OCI-LY1 (cell line): ENCODE measurements at regions not wholly inside any gene's neighbourhood (a gene's known extent, or its start where the extent isn't known, plus 50 kb on each side); places are given as distances from the start of the nearest gene placed in this dataset.

ENCODE experiments used
- CTCF ChIP-seq: fragments of 200-600 bp; sonication (generic), shearing (Covaris generic); IDR thresholded peaks from 2 replicates; pipeline ENCODE4 v1.5.1; 2017; ENCODE audit warnings: mild to moderate bottlenecking, antibody characterized with exemption, low read length, moderate library complexity, mixed read lengths
- EZH2 ChIP-seq: fragments of 200-600 bp; sonication (generic), shearing (Covaris generic); IDR thresholded peaks from 2 replicates; pipeline ENCODE4 v1.8.0; 2017; ENCODE audit warnings: borderline replicate concordance, mixed run types, mild to moderate bottlenecking, antibody characterized with exemption, low read length, moderate library complexity, mixed read lengths

- TF ChIP-seq CTCF (no peak), EZH2 (no peak)
These were observed 437.0 kb upstream of the KCNMB2 start for GRCh38 chr3:178099274-178099673.
